HepG2 (cell line): ENCODE measurements at regions not wholly inside any gene's neighbourhood (a gene's known extent, or its start where the extent isn't known, plus 50 kb on each side); places are given as distances from the start of the nearest gene placed in this dataset.

ENCODE experiments used
- ARID5B ChIP-seq: IDR thresholded peaks from 2 replicates; pipeline ENCODE4 v1.4.0; 2020; ENCODE audit warnings: mild to moderate bottlenecking, missing genetic modification reagents
- ELF3 ChIP-seq: IDR thresholded peaks from 2 replicates; pipeline ENCODE4 v1.6.1; 2016; ENCODE audit warnings: missing genetic modification reagents, missing compliant biosample characterization
- GABPA ChIP-seq, 2 experiments: IDR thresholded peaks; 2 replicates each; pipeline ENCODE4 v1.6.1; 2011 to 2016; ENCODE audit warnings: low read depth in 2 of 2, low read length in 1 of 2, missing biosample characterization in 1 of 2, missing genetic modification characterization in 1 of 2
- HOXA9 ChIP-seq: sonication (generic); formaldehyde crosslinking; IDR thresholded peaks from 2 replicates; pipeline ENCODE4 v1.8.1; 2022; ENCODE audit warnings: missing genetic modification reagents, mild to moderate bottlenecking, moderate library complexity, borderline replicate concordance
- RAD51 ChIP-seq: fragments of 450-650 bp; IDR thresholded peaks from 2 replicates; pipeline ENCODE4 v1.6.1; 2016; ENCODE audit warnings: borderline replicate concordance
- RBAK ChIP-seq: sonication (generic); formaldehyde crosslinking; IDR thresholded peaks from 2 replicates; pipeline ENCODE4 v1.5.1; 2020; ENCODE audit warnings: mild to moderate bottlenecking, missing genetic modification reagents
- SETDB1 ChIP-seq: sonication (generic); formaldehyde crosslinking; IDR thresholded peaks from 2 replicates; pipeline ENCODE4 v1.5.1; 2020; ENCODE audit warnings: missing genetic modification reagents, mild to moderate bottlenecking, borderline replicate concordance
- ZMYM2 ChIP-seq: sonication (generic); formaldehyde crosslinking; IDR thresholded peaks from 2 replicates; pipeline ENCODE4 v1.8.0; 2022; ENCODE audit warnings: mild to moderate bottlenecking, missing genetic modification reagents
- ZNF207 ChIP-seq: fragments of 450-650 bp; IDR thresholded peaks from 2 replicates; pipeline ENCODE4 v1.6.1; 2016; ENCODE audit warnings: antibody characterized with exemption, borderline replicate concordance
- ZNF333 ChIP-seq: sonication (generic); formaldehyde crosslinking; IDR thresholded peaks from 2 replicates; pipeline ENCODE4 v1.4.0; 2020; ENCODE audit warnings: mild to moderate bottlenecking, missing genetic modification reagents, borderline replicate concordance
- ZNF33A ChIP-seq: sonication (generic); formaldehyde crosslinking; IDR thresholded peaks from 2 replicates; pipeline ENCODE4 v1.5.1; 2020; ENCODE audit warnings: missing genetic modification reagents, mild to moderate bottlenecking, moderate library complexity, borderline replicate concordance
- ZNF616 ChIP-seq: sonication (generic); formaldehyde crosslinking; IDR thresholded peaks from 2 replicates; pipeline ENCODE4 v1.5.0; 2020; ENCODE audit warnings: low read depth, mild to moderate bottlenecking, missing genetic modification reagents
- ZNF792 ChIP-seq: IDR thresholded peaks from 2 replicates; pipeline ENCODE4 v1.6.1; 2016

GRCh38 chr21:25246546-25246945, 360.7 kb downstream of the MRPL39 start (continued):
- TF ChIP-seq ARID5B (CRISPR knock-in tag) (no peak), GABPA (IDR thresholded peaks at IDR 0.05; ENCODE audit: low read depth, low read length) (no peak), GABPA (CRISPR knock-in tag; IDR thresholded peaks at IDR 0.05; ENCODE audit: low read depth) (no peak), HOXA9 (CRISPR knock-in tag) (no peak), ZMYM2 (CRISPR knock-in tag) (no peak), RBAK (CRISPR knock-in tag) (no peak), SETDB1 (CRISPR knock-in tag) (no peak), ZNF792 (no peak), ELF3 (CRISPR knock-in tag) (no peak), ZNF616 (CRISPR knock-in tag) (no peak), ZNF207 (no peak), ZNF333 (no peak), RAD51 (no peak), ZNF33A (no peak)
